ENCODE measurements at regions not wholly inside any gene's neighbourhood (a gene's known extent, or its start where the extent isn't known, plus 50 kb on each side); places are given as distances from the start of the nearest gene placed in this dataset.
A peak's percentile ranks its signal among the peaks of the same experiment; 100 is the strongest.
"Not testable (repeated sequence)": the region's sequence is repeated elsewhere in the genome, so short reads cannot be mapped to it uniquely, and the experiment has no call there.

GRCh38 chr14:105891631-105892452 is 365.5 kb downstream of the TMEM121 start:
- BruUV-seq (replicated peaks) = no TSS peak

DNA sequence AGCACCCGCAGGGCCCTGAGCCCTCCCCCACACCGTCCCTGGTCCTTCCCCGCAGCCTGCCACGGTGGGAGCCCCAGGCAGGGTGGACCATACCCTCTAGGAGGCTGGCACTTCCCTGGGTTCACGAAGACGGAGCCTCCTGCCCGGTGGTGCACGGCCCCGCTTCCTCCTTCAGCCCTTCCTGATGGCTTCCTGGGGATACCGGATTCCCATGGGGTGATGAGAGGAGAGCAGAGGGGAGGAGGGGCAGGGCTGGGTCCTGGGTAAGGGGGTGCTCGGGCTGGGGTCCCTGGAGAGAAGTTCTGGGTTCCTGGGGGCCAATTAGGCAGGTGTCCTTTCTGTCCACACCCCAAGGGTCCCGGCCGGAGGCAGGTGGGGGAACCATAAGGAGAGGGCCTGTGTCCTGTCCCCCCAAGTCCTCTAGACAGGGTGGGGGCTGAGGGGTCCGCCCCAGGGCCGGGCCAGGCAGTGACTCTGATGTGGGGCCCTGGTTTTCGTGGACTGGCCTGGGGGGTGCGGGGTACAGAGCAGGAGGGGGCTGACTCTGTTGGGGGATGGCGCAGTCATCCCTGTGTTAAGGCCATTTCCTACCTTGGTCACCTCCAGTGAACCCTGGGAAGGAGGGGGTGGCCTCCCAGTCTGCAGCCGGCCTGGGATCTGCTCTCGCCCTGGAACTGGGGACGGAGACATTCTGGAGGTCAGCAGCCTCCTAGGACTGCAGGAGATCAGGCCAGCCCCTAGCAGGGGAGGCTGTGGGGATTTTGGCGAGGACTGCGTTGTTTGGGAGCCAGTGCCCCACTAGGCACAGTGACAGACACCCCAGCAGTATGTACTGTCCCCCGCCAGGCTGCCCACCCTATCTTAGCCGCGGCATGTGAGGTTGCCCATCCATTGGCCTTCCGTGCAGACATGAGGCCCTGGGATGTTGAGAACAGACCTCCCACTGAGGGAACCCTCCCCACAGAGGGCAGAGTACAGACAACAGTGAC is 366.4 kb downstream of the TMEM121 start:
- H3K9me3 Mint-ChIP-seq (ENCODE audit: unreplicated experiment); CTCF ChIA-PET: not testable (repeated sequence)

More at GRCh38 chr14:105891631-105892452, 365.5 kb downstream of the TMEM121 start:
- Mint-ChIP-seq H3K27ac (ENCODE audit: unreplicated experiment) (no peak overlapping the region), H3K4me1 (ENCODE audit: low read depth, unreplicated experiment) (no peaks in the 10 kb centered on the region), H3K4me3 (ENCODE audit: unreplicated experiment) (no peak overlapping the region), H3K9me3 (ENCODE audit: unreplicated experiment) (no peaks in the 10 kb centered on the region), H3K36me3 (ENCODE audit: insufficient read depth, unreplicated experiment) (no peaks in the 10 kb centered on the region), H3K27me3 (ENCODE audit: insufficient read depth, unreplicated experiment) (peaks cover 9% of the 10 kb centered on the region)
- POLR2A ChIA-PET = no interaction called here
- CTCF ChIA-PET = no interaction called here
- Histone ChIP-seq H3K4me3 (ENCODE audit: low read depth, low read length) (no peak overlapping the region), H3K4me1 (no peaks in the 10 kb centered on the region), H3K36me3 (ENCODE audit: control insufficient read depth, insufficient read depth, low read length) (no peaks in the 10 kb centered on the region), H3K27me3 (replicated peaks; ENCODE audit: control insufficient read depth, insufficient read depth, low read length) (no peaks in the 10 kb centered on the region), H3K9me3 (no peaks in the 10 kb centered on the region)
- peak in 1 of 2 experiments; percentile 12 for DNase-seq
- TF ChIP-seq CTCF (IDR thresholded peaks at IDR 0.05; ENCODE audit: insufficient read depth in 1 of 2, low read depth in 1 of 2, low read length in 1 of 2, severe bottlenecking in 1 of 2, unreplicated experiment in 1 of 2) = no peak
- intact Hi-C loops (cut with micrococcal nuclease; ENCODE audit: unreplicated experiment) = no loop called here

DNA sequence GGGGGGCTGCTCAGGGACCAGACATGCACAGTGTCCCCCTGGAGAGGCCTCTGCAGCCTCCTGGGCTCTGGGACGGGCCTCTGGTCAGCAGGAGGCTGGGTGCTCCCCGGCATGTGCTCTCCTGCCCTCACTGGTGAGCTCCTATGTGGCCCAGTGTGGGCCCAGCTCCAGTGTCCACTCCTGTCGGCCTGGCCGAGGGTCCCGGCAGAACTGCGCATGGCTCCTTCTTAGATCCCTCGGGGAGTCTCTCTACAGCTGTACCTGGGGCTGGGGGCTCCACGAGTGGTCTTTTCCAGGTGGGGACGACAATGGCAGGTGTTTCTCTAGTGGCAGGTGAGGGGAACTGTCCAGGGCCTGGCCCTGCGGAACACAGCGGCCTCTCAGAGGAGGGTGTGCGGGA is 367.3 kb downstream of the TMEM121 start:
- H3K27me3 Mint-ChIP-seq (ENCODE audit: insufficient read depth, unreplicated experiment); H3K4me3 ChIP-seq (ENCODE audit: low read depth, low read length); CTCF ChIA-PET; H3K4me1 Mint-ChIP-seq (ENCODE audit: low read depth, unreplicated experiment); H3K36me3 ChIP-seq (ENCODE audit: control insufficient read depth, insufficient read depth, low read length); POLR2A ChIA-PET; H3K4me1 ChIP-seq; H3K9me3 Mint-ChIP-seq (ENCODE audit: unreplicated experiment); H3K4me3 Mint-ChIP-seq (ENCODE audit: unreplicated experiment); H3K27ac Mint-ChIP-seq (ENCODE audit: unreplicated experiment); intact Hi-C loops (cut with micrococcal nuclease; ENCODE audit: unreplicated experiment); DNase-seq; H3K36me3 Mint-ChIP-seq (ENCODE audit: insufficient read depth, unreplicated experiment); H3K27me3 ChIP-seq (replicated peaks; ENCODE audit: control insufficient read depth, insufficient read depth, low read length); BruUV-seq (replicated peaks); H3K9me3 ChIP-seq: not testable (repeated sequence)

More for the DNA sequence above, 366.4 kb downstream of the TMEM121 start:
- H3K4me3 ChIP-seq (ENCODE audit: low read depth, low read length); H3K36me3 ChIP-seq (ENCODE audit: control insufficient read depth, insufficient read depth, low read length); H3K27ac Mint-ChIP-seq (ENCODE audit: unreplicated experiment); H3K4me3 Mint-ChIP-seq (ENCODE audit: unreplicated experiment); H3K27me3 ChIP-seq (replicated peaks; ENCODE audit: control insufficient read depth, insufficient read depth, low read length); H3K9me3 ChIP-seq; H3K4me1 Mint-ChIP-seq (ENCODE audit: low read depth, unreplicated experiment); H3K4me1 ChIP-seq; BruUV-seq (replicated peaks); POLR2A ChIA-PET; H3K36me3 Mint-ChIP-seq (ENCODE audit: insufficient read depth, unreplicated experiment); intact Hi-C loops (cut with micrococcal nuclease; ENCODE audit: unreplicated experiment): not testable (repeated sequence)
- DNase-seq = peak in 1 of 2 experiments; percentile 13
- peaks cover 12% of the 10 kb centered on the region for H3K27me3 Mint-ChIP-seq (ENCODE audit: insufficient read depth, unreplicated experiment)
